Calu3 (cell line): ENCODE measurements at regions not wholly inside any gene's neighbourhood (a gene's known extent, or its start where the extent isn't known, plus 50 kb on each side); places are given as distances from the start of the nearest gene placed in this dataset.

Experiments
- BruUV-seq: library from RNA; stranded (reverse); fragments of 400-500 nt; replicated peaks from 2 replicates; lab custom pipeline; 2021; lab: Mats Ljungman, UMichigan
- CTCF ChIA-PET: fragments of 300-600 bp; sonication (Branson Sonifier 250); formaldehyde crosslinking; loops from one replicate; lab custom pipeline; 2022; ENCODE audit warnings: antibody characterized with exemption; lab: Charles Lee
- DNase-seq: peaks from one replicate; pipeline ENCODE4 v3.0.0; 2022
- H3K27ac Mint-ChIP-seq: one replicate; pipeline ENCODE4 v1.8.0; 2022; ENCODE audit warnings: mixed read lengths; ENCODE audit not compliant: unreplicated experiment
- H3K27me3 Mint-ChIP-seq: one replicate; pipeline ENCODE4 v1.8.0; 2022; ENCODE audit warnings: mixed read lengths; ENCODE audit not compliant: unreplicated experiment
- H3K36me3 Mint-ChIP-seq: one replicate; pipeline ENCODE4 v1.8.0; 2022; ENCODE audit warnings: mild to moderate bottlenecking, moderate library complexity, mixed read lengths; ENCODE audit not compliant: insufficient read depth, unreplicated experiment
- H3K4me1 Mint-ChIP-seq: one replicate; pipeline ENCODE4 v1.8.0; 2022; ENCODE audit warnings: mild to moderate bottlenecking, low read depth, mixed read lengths; ENCODE audit not compliant: unreplicated experiment
- H3K4me3 Mint-ChIP-seq: one replicate; pipeline ENCODE4 v1.8.0; 2022; ENCODE audit warnings: mild to moderate bottlenecking, low read depth, moderate library complexity, mixed read lengths; ENCODE audit not compliant: unreplicated experiment
- H3K9me3 Mint-ChIP-seq: one replicate; pipeline ENCODE4 v1.8.0; 2022; ENCODE audit warnings: low read depth, mixed read lengths; ENCODE audit not compliant: unreplicated experiment
- intact Hi-C: fragments of 100-400 bp; cut with micrococcal nuclease; formaldehyde crosslinking; loops from one replicate; pipeline ENCODE4 v1.10.0; 2022; ENCODE audit not compliant: unreplicated experiment
- TF ChIP-seq, protein P1 (sequence below): fragments of 200-600 bp; IDR thresholded peaks from one replicate; pipeline ENCODE4 v1.8.0; 2022; ENCODE audit warnings: antibody characterized with exemption; ENCODE audit not compliant: unreplicated experiment

DNA sequence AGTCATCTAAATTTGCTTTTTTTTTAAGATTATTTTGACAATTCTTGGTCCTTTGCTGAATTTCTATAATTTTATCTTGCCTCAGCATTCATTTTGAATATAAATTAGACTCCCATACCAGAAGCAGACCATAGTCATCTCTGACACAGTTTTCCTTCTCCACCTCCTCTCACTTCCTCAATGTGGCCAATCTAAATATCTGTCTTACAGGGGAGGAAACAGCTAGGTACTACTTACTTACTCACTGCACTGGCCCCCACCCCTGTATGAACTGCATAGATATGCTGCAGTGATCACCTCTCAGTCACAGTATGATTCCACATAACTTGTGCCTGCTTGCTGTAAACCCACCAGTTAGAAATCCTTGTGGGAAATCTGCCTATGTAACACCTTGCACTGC lies 665.6 kb downstream of the FGF9 start:
- no peak overlapping the region for H3K27ac Mint-ChIP-seq
- CTCF ChIA-PET, result no interaction called here
- TF ChIP-seq, protein P1, sequence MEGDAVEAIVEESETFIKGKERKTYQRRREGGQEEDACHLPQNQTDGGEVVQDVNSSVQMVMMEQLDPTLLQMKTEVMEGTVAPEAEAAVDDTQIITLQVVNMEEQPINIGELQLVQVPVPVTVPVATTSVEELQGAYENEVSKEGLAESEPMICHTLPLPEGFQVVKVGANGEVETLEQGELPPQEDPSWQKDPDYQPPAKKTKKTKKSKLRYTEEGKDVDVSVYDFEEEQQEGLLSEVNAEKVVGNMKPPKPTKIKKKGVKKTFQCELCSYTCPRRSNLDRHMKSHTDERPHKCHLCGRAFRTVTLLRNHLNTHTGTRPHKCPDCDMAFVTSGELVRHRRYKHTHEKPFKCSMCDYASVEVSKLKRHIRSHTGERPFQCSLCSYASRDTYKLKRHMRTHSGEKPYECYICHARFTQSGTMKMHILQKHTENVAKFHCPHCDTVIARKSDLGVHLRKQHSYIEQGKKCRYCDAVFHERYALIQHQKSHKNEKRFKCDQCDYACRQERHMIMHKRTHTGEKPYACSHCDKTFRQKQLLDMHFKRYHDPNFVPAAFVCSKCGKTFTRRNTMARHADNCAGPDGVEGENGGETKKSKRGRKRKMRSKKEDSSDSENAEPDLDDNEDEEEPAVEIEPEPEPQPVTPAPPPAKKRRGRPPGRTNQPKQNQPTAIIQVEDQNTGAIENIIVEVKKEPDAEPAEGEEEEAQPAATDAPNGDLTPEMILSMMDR, result no peak
- H3K4me1 Mint-ChIP-seq, result no peaks in the 10 kb centered on the region
- intact Hi-C loops, result no loop called here
- H3K4me3 Mint-ChIP-seq, result no peak overlapping the region
- no peak for DNase-seq
- BruUV-seq, result no TSS peak
- H3K9me3 Mint-ChIP-seq, result peaks cover 21% of the 10 kb centered on the region
- H3K27me3 Mint-ChIP-seq, result no peaks in the 10 kb centered on the region
- no peaks in the 10 kb centered on the region for H3K36me3 Mint-ChIP-seq

DNA sequence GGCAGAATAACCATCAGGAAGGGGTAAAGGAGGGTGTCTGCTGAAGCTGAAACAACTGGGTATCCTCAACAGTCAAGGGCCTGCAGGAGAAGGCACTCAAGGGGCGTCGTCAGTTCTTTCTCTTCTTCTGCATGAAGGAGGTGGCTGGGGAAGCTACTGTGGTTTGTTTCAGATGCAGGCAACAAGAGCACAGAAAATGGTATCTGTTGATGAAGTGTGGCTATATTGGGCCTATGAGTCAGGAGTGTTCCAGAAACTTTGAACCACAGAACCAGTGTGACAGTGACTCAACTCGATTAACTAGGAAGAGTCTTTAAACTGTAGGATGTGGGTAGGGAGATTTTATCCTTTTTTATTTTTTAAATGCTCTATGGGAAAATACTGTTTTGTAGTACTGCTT lies 686.3 kb downstream of the FGF9 start:
- no peaks in the 10 kb centered on the region for H3K36me3 Mint-ChIP-seq
- H3K4me3 Mint-ChIP-seq, result no peak overlapping the region
- no TSS peak for BruUV-seq
- CTCF ChIA-PET, result no interaction called here
- no peaks in the 10 kb centered on the region for H3K4me1 Mint-ChIP-seq
- H3K27me3 Mint-ChIP-seq, result no peaks in the 10 kb centered on the region
- H3K27ac Mint-ChIP-seq, result no peak overlapping the region
- peaks cover 8% of the 10 kb centered on the region for H3K9me3 Mint-ChIP-seq
- intact Hi-C loops, result no loop called here
- TF ChIP-seq, protein P1, result no peak
- no peak for DNase-seq

DNA sequence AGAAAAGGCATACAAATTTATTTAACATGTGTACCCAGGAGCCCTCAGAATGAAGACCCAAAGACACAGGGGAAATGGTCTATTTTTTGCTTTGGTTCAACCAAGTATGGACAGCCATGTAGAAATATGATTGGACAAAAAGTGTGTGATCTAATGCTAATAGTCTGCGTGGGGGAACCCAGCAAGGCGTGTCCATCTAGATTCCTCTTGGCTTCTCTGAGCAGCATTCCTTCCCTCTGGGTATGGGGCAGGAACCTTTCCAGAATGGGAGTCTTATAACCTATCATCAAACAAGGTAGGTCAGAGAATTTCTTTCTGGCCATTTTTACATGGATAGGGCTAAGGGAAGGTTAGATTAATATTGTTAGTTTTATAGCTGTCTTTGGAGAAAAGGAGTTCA lies 698.2 kb downstream of the FGF9 start:
- H3K4me1 Mint-ChIP-seq, result no peaks in the 10 kb centered on the region
- BruUV-seq, result no TSS peak
- H3K27ac Mint-ChIP-seq, result no peak overlapping the region
- H3K36me3 Mint-ChIP-seq, result no peaks in the 10 kb centered on the region
- intact Hi-C loops, result no loop called here
- no peaks in the 10 kb centered on the region for H3K27me3 Mint-ChIP-seq
- TF ChIP-seq, protein P1, result no peak
- H3K9me3 Mint-ChIP-seq, result peaks cover 6% of the 10 kb centered on the region
- DNase-seq, result no peak
- H3K4me3 Mint-ChIP-seq, result no peak overlapping the region
- CTCF ChIA-PET, result no interaction called here

DNA sequence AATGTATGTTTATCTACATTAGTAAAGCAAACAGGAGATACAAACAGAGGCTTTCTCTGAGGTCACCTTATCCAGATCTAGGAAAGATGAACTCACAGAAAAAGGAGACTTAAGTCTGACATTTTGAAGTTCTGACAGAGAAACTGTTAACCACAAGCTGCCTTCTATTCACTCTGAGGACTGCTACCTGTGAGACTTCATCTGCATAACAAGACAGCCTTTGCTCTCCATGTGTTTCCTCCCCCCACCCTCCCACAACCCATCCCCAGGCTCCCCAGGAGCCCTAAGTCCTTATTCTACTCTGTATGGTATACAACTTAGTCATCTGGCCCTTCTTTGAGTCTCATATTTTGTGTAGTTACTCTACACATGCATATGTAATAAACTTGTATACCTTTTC lies 699.0 kb downstream of the FGF9 start:
- Mint-ChIP-seq H3K27ac (no peak overlapping the region), H3K4me3 (no peak overlapping the region), H3K36me3 (no peaks in the 10 kb centered on the region), H3K4me1 (no peaks in the 10 kb centered on the region), H3K27me3 (no peaks in the 10 kb centered on the region), H3K9me3 (peaks cover 6% of the 10 kb centered on the region)
- intact Hi-C loops, result no loop called here
- DNase-seq, result no peak
- CTCF ChIA-PET, result no interaction called here
- BruUV-seq, result no TSS peak
- TF ChIP-seq, protein P1, result no peak
